Activated naive CD8-positive, alpha-beta T cell treated with anti-CD3 and anti-CD28 coated beads for 36 hours (primary cell): ENCODE measurements at regions not wholly inside any gene's neighbourhood (a gene's known extent, or its start where the extent isn't known, plus 50 kb on each side); places are given as distances from the start of the nearest gene placed in this dataset.

Experiments used
- DNase-seq: peaks from one replicate; pipeline ENCODE4 v3.0.0; 2021
- H3K27ac Mint-ChIP-seq: one replicate; pipeline ENCODE4 v1.8.0; 2022; ENCODE audit warnings: mild to moderate bottlenecking, moderate library complexity, mixed read lengths
- H3K27me3 Mint-ChIP-seq: one replicate; pipeline ENCODE4 v1.8.0; 2022; ENCODE audit warnings: mild to moderate bottlenecking, mixed read lengths
- H3K36me3 Mint-ChIP-seq: one replicate; pipeline ENCODE4 v1.8.0; 2021; ENCODE audit warnings: mild to moderate bottlenecking, mixed read lengths
- H3K4me1 Mint-ChIP-seq: one replicate; pipeline ENCODE4 v1.8.0; 2021; ENCODE audit warnings: mixed read lengths
- H3K4me3 Mint-ChIP-seq: one replicate; pipeline ENCODE4 v1.8.0; 2022; ENCODE audit warnings: mild to moderate bottlenecking, moderate library complexity, mixed read lengths
- H3K9me3 Mint-ChIP-seq: one replicate; pipeline ENCODE4 v1.8.0; 2022; ENCODE audit warnings: mixed read lengths

GRCh38 chr9:32837551-32838058 lies 54.3 kb downstream of the TMEM215 start:
- Mint-ChIP-seq H3K27me3 (peaks cover 11% of the 10 kb centered on the region), H3K9me3 (no peaks in the 10 kb centered on the region), H3K4me1 (no peaks in the 10 kb centered on the region), H3K27ac (no peak overlapping the region), H3K4me3 (no peak overlapping the region), H3K36me3 (no peaks in the 10 kb centered on the region)
- no peak for DNase-seq

- Mint-ChIP-seq H3K27ac (no peak overlapping the region), H3K9me3 (no peaks in the 10 kb centered on the region), H3K27me3 (peaks cover 21% of the 10 kb centered on the region), H3K4me1 (no peaks in the 10 kb centered on the region), H3K36me3 (no peaks in the 10 kb centered on the region), H3K4me3 (no peak overlapping the region)
- no peak for DNase-seq
Observed at GRCh38 chr9:32839013-32839885, 55.9 kb downstream of the TMEM215 start.

- Mint-ChIP-seq H3K27me3 (peaks cover 34% of the 10 kb centered on the region), H3K36me3 (no peaks in the 10 kb centered on the region), H3K9me3 (peaks cover 5% of the 10 kb centered on the region), H3K4me1 (no peaks in the 10 kb centered on the region), H3K4me3 (no peak overlapping the region), H3K27ac (no peak overlapping the region)
- no peak for DNase-seq
Observed at GRCh38 chr9:32841314-32841713, 58.0 kb downstream of the TMEM215 start.

GRCh38 chr9:32843295-32843694 lies 60.0 kb downstream of the TMEM215 start:
- Mint-ChIP-seq H3K4me3 (no peak overlapping the region), H3K27me3 (peaks cover 33% of the 10 kb centered on the region), H3K36me3 (no peaks in the 10 kb centered on the region), H3K9me3 (peaks cover 6% of the 10 kb centered on the region), H3K4me1 (no peaks in the 10 kb centered on the region), H3K27ac (no peak overlapping the region)
- DNase-seq: no peak

GRCh38 chr9:32844259-32844658 lies 60.9 kb downstream of the TMEM215 start:
- Mint-ChIP-seq H3K4me1 (no peaks in the 10 kb centered on the region), H3K27me3 (peaks cover 39% of the 10 kb centered on the region), H3K36me3 (no peaks in the 10 kb centered on the region), H3K9me3 (peaks cover 6% of the 10 kb centered on the region), H3K27ac (no peak overlapping the region), H3K4me3 (no peak overlapping the region)
- no peak for DNase-seq

- no peaks in the 10 kb centered on the region for H3K9me3 Mint-ChIP-seq
- no peak overlapping the region for H3K27ac Mint-ChIP-seq
- no peaks in the 10 kb centered on the region for H3K27me3 Mint-ChIP-seq
- H3K4me3 Mint-ChIP-seq: no peak overlapping the region
- H3K36me3 Mint-ChIP-seq: no peaks in the 10 kb centered on the region
- H3K4me1 Mint-ChIP-seq: no peaks in the 10 kb centered on the region
- DNase-seq: no peak
Observed at GRCh38 chr9:32854271-32854670, 70.9 kb downstream of the TMEM215 start.

- Mint-ChIP-seq H3K4me3 (no peak overlapping the region), H3K27ac (no peak overlapping the region), H3K27me3 (no peaks in the 10 kb centered on the region), H3K4me1 (no peaks in the 10 kb centered on the region), H3K9me3 (no peaks in the 10 kb centered on the region), H3K36me3 (no peaks in the 10 kb centered on the region)
- DNase-seq: no peak
Observed at GRCh38 chr9:32855752-32856151, 72.4 kb downstream of the TMEM215 start.

- Mint-ChIP-seq H3K9me3 (no peaks in the 10 kb centered on the region), H3K4me1 (peaks cover 4% of the 10 kb centered on the region), H3K4me3 (no peak overlapping the region), H3K36me3 (no peaks in the 10 kb centered on the region), H3K27me3 (peaks cover 4% of the 10 kb centered on the region), H3K27ac (no peak overlapping the region)
- no peak for DNase-seq
Observed at GRCh38 chr9:32863291-32863690, 80.0 kb downstream of the TMEM215 start.

- no peak overlapping the region for H3K27ac Mint-ChIP-seq
- DNase-seq: no peak
- H3K4me1 Mint-ChIP-seq: peaks cover 4% of the 10 kb centered on the region
- H3K9me3 Mint-ChIP-seq: no peaks in the 10 kb centered on the region
- H3K4me3 Mint-ChIP-seq: no peak overlapping the region
- H3K36me3 Mint-ChIP-seq: no peaks in the 10 kb centered on the region
- H3K27me3 Mint-ChIP-seq: peaks cover 7% of the 10 kb centered on the region
Observed at GRCh38 chr9:32864971-32865370, 81.6 kb downstream of the TMEM215 start.

- no peak overlapping the region for H3K4me3 Mint-ChIP-seq
- DNase-seq: peak; percentile 2
- peaks cover 7% of the 10 kb centered on the region for H3K27me3 Mint-ChIP-seq
- H3K4me1 Mint-ChIP-seq: peaks cover 4% of the 10 kb centered on the region
- H3K36me3 Mint-ChIP-seq: no peaks in the 10 kb centered on the region
- H3K9me3 Mint-ChIP-seq: no peaks in the 10 kb centered on the region
- H3K27ac Mint-ChIP-seq: no peak overlapping the region
Observed at GRCh38 chr9:32866273-32866672, 82.9 kb downstream of the TMEM215 start.

GRCh38 chr9:32867026-32867425 lies 83.7 kb downstream of the TMEM215 start:
- H3K4me3 Mint-ChIP-seq: no peak overlapping the region
- no peak overlapping the region for H3K27ac Mint-ChIP-seq
- no peaks in the 10 kb centered on the region for H3K9me3 Mint-ChIP-seq
- H3K36me3 Mint-ChIP-seq: no peaks in the 10 kb centered on the region
- peaks cover 7% of the 10 kb centered on the region for H3K27me3 Mint-ChIP-seq
- DNase-seq: no peak
- H3K4me1 Mint-ChIP-seq: peaks cover 4% of the 10 kb centered on the region

- peaks cover 4% of the 10 kb centered on the region for H3K4me1 Mint-ChIP-seq
- no peak overlapping the region for H3K4me3 Mint-ChIP-seq
- H3K27me3 Mint-ChIP-seq: peaks cover 7% of the 10 kb centered on the region
- H3K27ac Mint-ChIP-seq: no peak overlapping the region
- H3K9me3 Mint-ChIP-seq: no peaks in the 10 kb centered on the region
- DNase-seq: no peak
- no peaks in the 10 kb centered on the region for H3K36me3 Mint-ChIP-seq
Observed at GRCh38 chr9:32867601-32868204, 84.4 kb downstream of the TMEM215 start.

GRCh38 chr9:32869404-32869803 lies 86.1 kb downstream of the TMEM215 start:
- Mint-ChIP-seq H3K4me1 (peaks cover 4% of the 10 kb centered on the region), H3K27me3 (peaks cover 7% of the 10 kb centered on the region), H3K27ac (no peak overlapping the region), H3K9me3 (no peaks in the 10 kb centered on the region), H3K36me3 (no peaks in the 10 kb centered on the region), H3K4me3 (no peak overlapping the region)
- no peak for DNase-seq

- no peak overlapping the region for H3K27ac Mint-ChIP-seq
- no peaks in the 10 kb centered on the region for H3K4me1 Mint-ChIP-seq
- H3K4me3 Mint-ChIP-seq: no peak overlapping the region
- no peak for DNase-seq
- no peaks in the 10 kb centered on the region for H3K9me3 Mint-ChIP-seq
- H3K36me3 Mint-ChIP-seq: no peaks in the 10 kb centered on the region
- peaks cover 3% of the 10 kb centered on the region for H3K27me3 Mint-ChIP-seq
Observed at GRCh38 chr9:32873131-32873530, 89.8 kb downstream of the TMEM215 start.

GRCh38 chr9:32873553-32873952 lies 90.2 kb downstream of the TMEM215 start:
- Mint-ChIP-seq H3K27ac (no peak overlapping the region), H3K4me1 (no peaks in the 10 kb centered on the region), H3K36me3 (no peaks in the 10 kb centered on the region), H3K4me3 (no peak overlapping the region), H3K9me3 (no peaks in the 10 kb centered on the region), H3K27me3 (peaks cover 6% of the 10 kb centered on the region)
- DNase-seq: no peak

- Mint-ChIP-seq H3K4me1 (no peaks in the 10 kb centered on the region), H3K27ac (no peak overlapping the region), H3K27me3 (peaks cover 3% of the 10 kb centered on the region), H3K4me3 (no peak overlapping the region), H3K9me3 (no peaks in the 10 kb centered on the region), H3K36me3 (no peaks in the 10 kb centered on the region)
- no peak for DNase-seq
Observed at GRCh38 chr9:32875242-32875641, 91.9 kb downstream of the TMEM215 start.
